ENCODE measurements at regions not wholly inside any gene's neighbourhood (a gene's known extent, or its start where the extent isn't known, plus 50 kb on each side); places are given as distances from the start of the nearest gene placed in this dataset.

DNA sequence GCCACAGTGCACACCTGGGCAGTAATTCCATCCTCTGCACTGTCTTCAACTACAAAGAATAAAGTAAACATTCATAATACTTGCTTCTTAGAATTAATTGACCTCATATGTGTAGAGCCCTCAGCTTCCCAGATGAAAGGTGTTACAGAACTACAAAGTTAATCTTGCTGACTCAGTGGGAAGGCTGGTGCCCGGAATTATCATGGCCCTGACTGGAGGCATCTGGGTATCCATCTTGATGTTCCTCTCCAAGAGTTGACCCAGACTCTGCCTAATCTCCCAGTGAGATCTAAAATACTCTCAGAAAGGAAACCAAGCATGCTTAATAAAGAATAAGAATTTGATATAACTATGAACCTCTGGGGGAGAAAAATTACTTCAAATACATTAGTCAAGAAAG lies 147.0 kb upstream of the ARID2 start:
- Mint-ChIP-seq H3K27ac (no peak overlapping the region), H3K4me3 (no peak overlapping the region), H3K9me3 (peaks cover 6% of the 10 kb centered on the region), H3K4me1 (peaks cover 2% of the 10 kb centered on the region), H3K27me3 (peaks cover 2% of the 10 kb centered on the region), H3K36me3 (ENCODE audit: low read depth) (no peaks in the 10 kb centered on the region)
- no peak for DNase-seq
- CTCF ChIA-PET = no interaction called here
- POLR2A ChIA-PET = no interaction called here

DNA sequence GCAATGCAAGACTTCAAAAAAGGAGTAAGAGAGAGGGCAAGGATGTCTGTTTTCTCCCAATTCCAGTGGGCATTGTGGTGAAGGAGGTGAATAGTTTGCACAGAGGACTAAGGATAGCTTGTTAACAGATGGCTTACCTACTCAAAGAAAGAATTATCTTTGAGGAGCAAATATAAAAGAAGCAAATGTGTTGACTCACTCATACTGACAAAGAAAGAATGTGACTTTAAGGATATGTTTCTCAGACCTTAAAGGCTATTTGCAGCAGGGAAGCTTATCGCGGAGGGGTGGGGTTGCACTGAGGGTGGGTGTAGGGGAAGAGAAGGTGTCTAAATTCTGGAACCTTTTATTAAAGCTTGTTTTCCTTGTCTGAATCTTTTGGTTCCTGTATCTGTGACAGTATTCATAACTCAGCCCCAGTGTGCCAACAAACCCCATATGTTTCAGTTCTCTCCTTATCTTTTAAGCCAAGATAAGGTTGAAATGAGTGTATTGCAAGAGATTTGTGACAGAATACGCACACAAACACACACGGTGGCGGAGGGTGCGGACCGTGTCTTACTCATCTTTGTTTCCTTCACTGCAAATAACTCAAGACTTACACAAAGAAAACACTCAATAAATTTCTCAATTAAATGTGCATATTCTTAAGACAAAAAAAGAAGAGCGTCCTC lies 146.4 kb upstream of the ARID2 start:
- Mint-ChIP-seq H3K36me3 (ENCODE audit: low read depth) (no peaks in the 10 kb centered on the region), H3K27me3 (peaks cover 2% of the 10 kb centered on the region), H3K27ac (no peak overlapping the region), H3K4me3 (no peak overlapping the region), H3K4me1 (no peaks in the 10 kb centered on the region), H3K9me3 (peaks cover 6% of the 10 kb centered on the region)
- POLR2A ChIA-PET = no interaction called here
- CTCF ChIA-PET = no interaction called here
- DNase-seq = no peak

DNA sequence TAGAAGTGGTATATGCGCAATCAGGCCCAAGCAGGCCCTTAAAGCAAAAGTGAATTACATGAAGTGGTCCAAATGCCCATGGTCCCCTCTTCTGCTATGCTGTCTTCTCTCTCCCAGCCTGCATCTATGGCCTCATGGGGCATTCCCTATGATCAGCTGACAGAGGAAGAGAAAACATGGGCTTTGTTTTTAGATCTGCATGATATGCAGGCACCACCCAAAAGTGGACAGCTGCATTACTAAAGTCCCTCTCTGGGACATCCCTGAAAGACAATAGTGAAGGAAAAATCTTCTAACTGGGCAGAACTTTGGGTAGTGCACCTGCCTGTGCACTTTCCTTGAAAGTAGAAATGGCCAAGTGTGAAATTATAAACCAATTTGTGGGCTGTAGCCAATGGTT lies 145.2 kb upstream of the ARID2 start:
- H3K36me3 Mint-ChIP-seq (ENCODE audit: low read depth) = no peaks in the 10 kb centered on the region
- peaks cover 6% of the 10 kb centered on the region for H3K9me3 Mint-ChIP-seq
- CTCF ChIA-PET = no interaction called here
- POLR2A ChIA-PET = no interaction called here
- H3K27me3 Mint-ChIP-seq = peaks cover 2% of the 10 kb centered on the region
- no peak overlapping the region for H3K27ac Mint-ChIP-seq
- no peak for DNase-seq
- no peaks in the 10 kb centered on the region for H3K4me1 Mint-ChIP-seq
- no peak overlapping the region for H3K4me3 Mint-ChIP-seq

DNA sequence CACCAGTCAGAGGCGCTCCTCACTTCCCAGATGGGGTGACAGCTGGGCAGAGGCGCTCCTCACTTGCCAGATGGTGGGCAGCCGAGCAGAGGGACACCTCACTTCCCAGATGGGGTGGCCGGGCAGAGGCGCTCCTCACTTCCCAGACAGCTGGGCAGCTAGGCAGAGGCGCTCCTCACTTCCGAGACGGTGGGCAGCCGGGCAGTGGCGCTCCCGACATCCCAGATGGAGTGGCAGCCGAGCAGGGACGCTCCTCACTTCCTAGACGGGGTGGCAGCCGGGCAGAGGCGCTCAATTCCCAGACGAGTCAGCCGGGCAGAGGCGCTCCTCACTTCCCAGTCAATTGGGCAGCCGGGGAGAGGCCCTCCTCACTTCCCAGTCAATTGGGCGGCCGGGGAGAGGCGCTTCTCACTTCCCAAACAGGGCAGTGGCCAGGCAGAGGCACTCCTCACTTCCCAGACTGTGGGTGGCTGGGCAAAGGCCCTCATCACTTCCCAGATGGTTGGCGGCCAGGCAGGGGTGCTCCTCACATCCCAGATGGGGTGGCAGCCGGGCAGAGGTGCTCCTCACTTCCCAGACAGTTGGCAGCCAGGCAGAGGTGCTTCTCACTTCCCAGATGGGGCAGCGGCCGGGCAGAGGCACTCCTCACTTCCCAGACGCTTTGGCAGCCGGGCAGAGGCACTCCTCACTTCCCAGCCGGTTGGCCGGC lies 143.8 kb upstream of the ARID2 start:
- Mint-ChIP-seq H3K36me3 (ENCODE audit: low read depth) (no peaks in the 10 kb centered on the region), H3K27me3 (peaks cover 4% of the 10 kb centered on the region), H3K27ac (no peak overlapping the region), H3K9me3 (peaks cover 3% of the 10 kb centered on the region), H3K4me3 (no peak overlapping the region), H3K4me1 (no peaks in the 10 kb centered on the region)
- ChIA-PET CTCF (no interaction called here), POLR2A (no interaction called here)
- no peak for DNase-seq

DNA sequence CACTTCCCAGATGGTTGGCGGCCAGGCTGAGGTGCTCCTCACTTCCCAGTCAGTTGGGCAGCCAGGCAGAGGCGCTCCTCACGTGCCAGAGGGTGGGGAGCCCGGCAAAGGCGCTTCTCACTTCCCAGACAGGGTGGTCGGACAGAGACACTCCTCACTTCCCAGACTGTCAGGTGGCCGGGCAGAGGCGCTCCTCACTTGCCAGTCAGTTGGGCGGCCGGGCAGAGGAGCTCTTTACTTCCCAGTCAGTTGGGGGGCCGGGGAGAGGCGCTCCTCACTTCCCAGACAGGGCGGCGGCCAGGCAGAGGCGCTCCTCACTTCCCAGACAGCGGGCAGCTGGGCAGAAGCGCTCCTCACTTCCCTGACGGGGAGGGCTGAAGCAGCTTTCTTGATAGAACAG lies 143.0 kb upstream of the ARID2 start:
- ChIA-PET CTCF (no interaction called here), POLR2A (no interaction called here)
- no peak overlapping the region for H3K27ac Mint-ChIP-seq
- H3K9me3 Mint-ChIP-seq = no peaks in the 10 kb centered on the region
- no peak for DNase-seq
- H3K4me1 Mint-ChIP-seq = no peaks in the 10 kb centered on the region
- H3K4me3 Mint-ChIP-seq = no peak overlapping the region
- no peaks in the 10 kb centered on the region for H3K36me3 Mint-ChIP-seq (ENCODE audit: low read depth)
- H3K27me3 Mint-ChIP-seq = peaks cover 2% of the 10 kb centered on the region

DNA sequence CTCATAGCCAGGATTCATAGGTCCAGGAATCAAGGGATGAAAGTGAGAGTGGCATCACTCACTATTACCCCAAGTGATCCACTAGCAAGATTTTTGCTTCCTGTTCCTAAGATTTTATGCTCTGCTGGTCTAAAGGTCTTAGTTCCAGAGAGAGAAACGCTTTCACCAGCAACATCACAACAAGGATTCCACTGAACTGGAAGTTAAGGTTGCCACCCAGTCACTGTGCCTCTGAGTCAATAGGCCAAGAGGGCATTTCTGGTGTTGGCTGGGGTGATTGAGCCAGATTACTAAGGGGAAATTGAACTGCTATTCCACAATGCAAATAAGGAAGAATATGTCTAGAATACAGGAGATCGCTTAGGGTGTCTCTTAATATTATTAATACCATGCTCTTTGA lies 142.5 kb upstream of the ARID2 start:
- no peak overlapping the region for H3K27ac Mint-ChIP-seq
- peaks cover 2% of the 10 kb centered on the region for H3K27me3 Mint-ChIP-seq
- no peaks in the 10 kb centered on the region for H3K36me3 Mint-ChIP-seq (ENCODE audit: low read depth)
- POLR2A ChIA-PET = no interaction called here
- H3K9me3 Mint-ChIP-seq = no peaks in the 10 kb centered on the region
- no peak for DNase-seq
- H3K4me1 Mint-ChIP-seq = no peaks in the 10 kb centered on the region
- CTCF ChIA-PET = no interaction called here
- H3K4me3 Mint-ChIP-seq = no peak overlapping the region

DNA sequence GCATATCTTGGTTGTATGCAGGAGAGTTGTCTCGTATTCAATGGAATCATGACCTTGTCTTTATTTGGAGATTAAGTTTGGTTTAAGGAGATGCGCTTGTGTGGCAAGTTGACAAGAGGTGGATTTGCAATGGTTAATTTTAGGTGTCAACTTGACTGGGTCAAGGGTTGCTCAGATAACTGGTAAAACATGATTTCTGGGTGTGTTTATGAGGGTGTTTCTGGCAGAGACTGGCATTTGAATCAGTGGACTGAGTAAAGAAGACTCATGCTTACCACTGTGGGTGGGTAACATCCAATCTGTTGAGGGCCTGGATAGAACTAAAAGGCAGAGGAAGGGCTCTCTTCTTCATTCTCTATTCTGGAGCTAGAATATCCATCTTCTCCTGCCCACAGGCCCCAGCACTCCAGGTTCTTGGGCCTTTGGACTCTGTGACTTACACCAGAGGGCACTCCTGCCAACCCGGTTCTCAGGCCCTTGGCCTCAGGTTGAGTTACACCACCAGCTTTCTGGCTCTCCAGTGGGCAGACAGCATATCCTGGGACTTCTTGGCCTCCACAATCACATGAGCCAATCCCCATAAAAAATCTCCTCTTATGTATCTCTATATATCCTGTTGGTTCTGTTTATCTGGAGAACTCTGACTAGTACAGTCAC lies 141.5 kb upstream of the ARID2 start:
- ChIA-PET POLR2A (no interaction called here), CTCF (no interaction called here)
- no peaks in the 10 kb centered on the region for H3K36me3 Mint-ChIP-seq (ENCODE audit: low read depth)
- DNase-seq = no peak
- H3K4me3 Mint-ChIP-seq = no peak overlapping the region
- H3K4me1 Mint-ChIP-seq = no peaks in the 10 kb centered on the region
- no peaks in the 10 kb centered on the region for H3K9me3 Mint-ChIP-seq
- H3K27ac Mint-ChIP-seq = no peak overlapping the region
- peaks cover 2% of the 10 kb centered on the region for H3K27me3 Mint-ChIP-seq

DNA sequence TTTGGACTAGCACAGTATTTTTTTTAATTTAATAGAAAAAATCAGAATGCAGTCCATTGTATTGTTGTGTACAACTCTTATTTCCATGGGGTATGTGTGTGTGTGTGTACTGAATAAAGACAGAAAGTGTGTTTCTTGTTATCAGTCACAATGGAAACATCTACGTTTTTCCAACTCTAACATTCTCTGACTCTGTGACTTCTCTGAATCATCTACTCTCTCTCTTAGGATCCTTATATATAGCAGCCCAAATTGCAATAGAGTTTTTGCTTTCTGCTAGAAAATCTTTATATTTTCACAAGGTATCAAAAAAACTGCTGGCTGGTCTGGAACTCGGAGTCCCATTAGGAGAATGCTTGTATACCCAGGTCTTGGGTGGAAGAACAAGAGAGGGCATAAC lies 138.9 kb upstream of the ARID2 start:
- H3K4me3 Mint-ChIP-seq = no peak overlapping the region
- H3K27ac Mint-ChIP-seq = no peak overlapping the region
- H3K4me1 Mint-ChIP-seq = no peaks in the 10 kb centered on the region
- no peaks in the 10 kb centered on the region for H3K36me3 Mint-ChIP-seq (ENCODE audit: low read depth)
- no peak for DNase-seq
- ChIA-PET POLR2A (no interaction called here), CTCF (no interaction called here)
- peaks cover 4% of the 10 kb centered on the region for H3K9me3 Mint-ChIP-seq
- H3K27me3 Mint-ChIP-seq = peaks cover 2% of the 10 kb centered on the region

DNA sequence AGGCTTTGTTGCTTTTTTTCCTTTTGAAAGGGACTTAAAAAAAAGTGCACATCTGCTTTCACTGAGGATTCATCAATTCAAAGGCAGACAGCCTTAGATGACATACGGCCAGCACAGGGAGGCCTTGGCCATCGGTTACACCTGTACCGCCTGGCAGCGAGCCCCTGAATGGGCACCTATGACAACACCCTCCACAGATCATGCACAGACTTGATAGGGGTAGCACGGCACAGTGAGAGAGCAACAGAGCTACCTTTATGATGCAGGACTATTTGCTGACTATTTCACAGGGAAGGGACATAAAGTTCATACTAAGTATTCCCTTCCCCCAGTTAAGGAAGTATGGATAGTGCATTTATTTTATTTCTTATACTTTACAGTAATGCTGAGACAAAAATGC lies 137.9 kb upstream of the ARID2 start:
- POLR2A ChIA-PET = no interaction called here
- Mint-ChIP-seq H3K4me1 (no peaks in the 10 kb centered on the region), H3K27ac (no peak overlapping the region), H3K27me3 (peaks cover 5% of the 10 kb centered on the region), H3K9me3 (peaks cover 4% of the 10 kb centered on the region), H3K36me3 (ENCODE audit: low read depth) (no peaks in the 10 kb centered on the region), H3K4me3 (no peak overlapping the region)
- no peak for DNase-seq
- CTCF ChIA-PET = no interaction called here

DNA sequence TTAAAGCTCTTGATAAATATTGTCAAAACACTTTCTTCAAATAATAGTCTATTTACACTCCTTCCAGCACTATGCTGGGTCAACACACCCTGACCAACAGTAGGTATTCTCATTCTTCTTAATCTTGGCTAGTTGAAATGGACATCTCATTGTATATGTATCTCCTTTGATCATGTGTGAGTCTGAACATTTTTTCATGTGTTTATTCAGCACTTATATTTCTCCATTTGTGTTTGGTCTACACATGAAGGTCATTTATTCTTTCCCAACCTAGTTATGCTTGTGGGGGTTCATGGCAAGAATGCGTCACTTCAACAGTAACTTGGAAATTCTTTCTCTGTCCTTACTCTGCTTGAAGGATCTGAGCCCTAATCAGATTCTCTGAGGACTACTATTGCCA lies 133.1 kb upstream of the ARID2 start:
- DNase-seq = no peak
- peaks cover 7% of the 10 kb centered on the region for H3K27me3 Mint-ChIP-seq
- H3K4me3 Mint-ChIP-seq = no peak overlapping the region
- ChIA-PET CTCF (no interaction called here), POLR2A (no interaction called here)
- no peaks in the 10 kb centered on the region for H3K4me1 Mint-ChIP-seq
- no peaks in the 10 kb centered on the region for H3K36me3 Mint-ChIP-seq (ENCODE audit: low read depth)
- H3K27ac Mint-ChIP-seq = no peak overlapping the region
- H3K9me3 Mint-ChIP-seq = peaks cover 4% of the 10 kb centered on the region

DNA sequence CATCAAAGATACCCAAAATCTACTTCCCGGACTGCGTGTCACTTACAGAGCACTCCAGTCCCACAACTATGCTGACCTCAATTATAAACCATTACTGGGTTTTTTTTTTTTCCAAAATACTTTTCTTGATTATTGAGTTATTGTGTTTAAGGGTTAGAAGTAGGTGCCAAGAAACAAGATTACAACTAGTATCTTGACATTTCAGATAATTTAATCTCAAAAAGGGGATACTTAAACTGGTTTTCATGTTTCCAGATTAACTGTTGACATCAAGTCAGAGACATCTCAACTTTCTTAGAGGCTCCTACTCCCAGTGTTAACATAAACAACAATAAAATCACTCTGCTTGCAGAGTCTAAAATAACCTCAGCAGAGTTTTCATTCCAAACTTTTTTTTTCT lies 131.2 kb upstream of the ARID2 start:
- DNase-seq = no peak
- no peaks in the 10 kb centered on the region for H3K4me1 Mint-ChIP-seq
- H3K27ac Mint-ChIP-seq = no peak overlapping the region
- ChIA-PET CTCF (no interaction called here), POLR2A (no interaction called here)
- H3K36me3 Mint-ChIP-seq (ENCODE audit: low read depth) = no peaks in the 10 kb centered on the region
- H3K4me3 Mint-ChIP-seq = no peak overlapping the region
- peaks cover 4% of the 10 kb centered on the region for H3K9me3 Mint-ChIP-seq
- H3K27me3 Mint-ChIP-seq = peaks cover 12% of the 10 kb centered on the region

DNA sequence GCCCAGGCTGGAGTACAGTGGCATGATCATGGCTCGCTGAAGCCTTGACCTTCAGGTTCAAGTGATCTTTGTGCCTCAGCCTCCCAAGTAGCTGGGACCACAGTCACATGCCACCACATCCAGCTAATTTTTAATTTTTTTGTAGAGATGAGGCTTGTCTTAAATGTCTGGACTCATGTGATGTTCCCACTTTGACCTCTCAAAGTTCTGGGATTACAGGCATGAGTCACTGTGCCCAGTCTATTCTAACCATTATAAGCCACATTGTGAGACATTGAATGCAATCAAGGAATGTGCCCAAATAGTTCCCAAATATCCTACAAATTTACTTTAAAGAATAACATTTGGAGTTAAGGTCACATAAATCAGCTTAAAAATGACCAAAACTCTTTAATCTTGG lies 130.7 kb upstream of the ARID2 start:
- ChIA-PET POLR2A (no interaction called here), CTCF (no interaction called here)
- no peak overlapping the region for H3K4me3 Mint-ChIP-seq
- no peaks in the 10 kb centered on the region for H3K36me3 Mint-ChIP-seq (ENCODE audit: low read depth)
- no peak overlapping the region for H3K27ac Mint-ChIP-seq
- H3K27me3 Mint-ChIP-seq = peaks cover 12% of the 10 kb centered on the region
- peaks cover 4% of the 10 kb centered on the region for H3K9me3 Mint-ChIP-seq
- no peaks in the 10 kb centered on the region for H3K4me1 Mint-ChIP-seq
- DNase-seq = no peak

DNA sequence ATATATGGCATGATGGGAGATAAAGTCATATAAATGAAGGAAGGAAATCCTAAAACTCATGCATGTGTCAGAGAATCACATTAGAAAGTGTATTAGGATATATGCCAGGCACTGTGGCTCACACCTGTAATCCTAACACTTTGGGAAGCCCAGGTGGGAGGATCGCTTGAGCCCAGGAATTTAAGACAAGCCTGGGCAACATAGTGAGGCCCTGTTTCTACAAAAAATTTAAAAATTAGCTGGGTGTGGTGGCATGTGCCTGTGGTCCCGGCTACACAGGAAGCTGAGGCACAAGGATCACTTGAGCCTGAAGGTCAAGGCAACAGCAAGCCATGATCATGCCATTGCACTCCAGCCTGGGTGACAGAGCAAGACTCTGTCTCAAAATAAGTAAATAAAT lies 130.3 kb upstream of the ARID2 start:
- POLR2A ChIA-PET = no interaction called here
- Mint-ChIP-seq H3K27ac (no peak overlapping the region), H3K36me3 (ENCODE audit: low read depth) (no peaks in the 10 kb centered on the region), H3K27me3 (peaks cover 12% of the 10 kb centered on the region), H3K9me3 (peaks cover 4% of the 10 kb centered on the region), H3K4me3 (no peak overlapping the region), H3K4me1 (no peaks in the 10 kb centered on the region)
- no peak for DNase-seq
- CTCF ChIA-PET = no interaction called here

DNA sequence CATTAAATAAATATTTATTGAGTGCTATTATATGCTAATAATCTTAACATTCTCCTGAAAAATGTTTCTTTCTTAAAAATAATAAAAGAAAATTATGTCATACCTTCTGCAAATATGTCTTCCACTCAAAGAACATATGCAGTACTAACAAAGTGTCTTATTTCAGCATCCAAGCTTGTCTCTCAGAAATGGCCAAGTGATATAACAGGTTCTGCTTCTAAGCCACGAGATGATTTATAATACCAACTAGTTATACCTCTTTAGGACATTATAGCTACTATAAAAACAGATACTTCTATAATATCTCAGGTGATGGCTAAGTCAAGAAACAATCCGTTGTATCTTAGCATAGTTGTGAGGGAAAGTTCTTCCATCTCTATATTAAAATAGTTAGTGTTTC lies 128.1 kb upstream of the ARID2 start:
- Mint-ChIP-seq H3K4me3 (no peak overlapping the region), H3K27me3 (peaks cover 14% of the 10 kb centered on the region), H3K4me1 (no peaks in the 10 kb centered on the region), H3K9me3 (peaks cover 12% of the 10 kb centered on the region), H3K27ac (no peak overlapping the region), H3K36me3 (ENCODE audit: low read depth) (peaks cover 5% of the 10 kb centered on the region)
- ChIA-PET POLR2A (no interaction called here), CTCF (interaction anchor here (0.7 kb wide), 1 partner anchor 123 kb away, joined by 3 read pairs; no protein-coding TSS in a partner anchor)
- no peak for DNase-seq

Measured in activated CD4-positive, alpha-beta T cell treated with anti-CD3 and anti-CD28 coated beads, Interleukin-2, amount 10 ng/mL, durations not matched to agents 7 days and 5 days (primary cell).